ENCODE measurements at regions not wholly inside any gene's neighbourhood (a gene's known extent, or its start where the extent isn't known, plus 50 kb on each side); places are given as distances from the start of the nearest gene placed in this dataset.

DNA sequence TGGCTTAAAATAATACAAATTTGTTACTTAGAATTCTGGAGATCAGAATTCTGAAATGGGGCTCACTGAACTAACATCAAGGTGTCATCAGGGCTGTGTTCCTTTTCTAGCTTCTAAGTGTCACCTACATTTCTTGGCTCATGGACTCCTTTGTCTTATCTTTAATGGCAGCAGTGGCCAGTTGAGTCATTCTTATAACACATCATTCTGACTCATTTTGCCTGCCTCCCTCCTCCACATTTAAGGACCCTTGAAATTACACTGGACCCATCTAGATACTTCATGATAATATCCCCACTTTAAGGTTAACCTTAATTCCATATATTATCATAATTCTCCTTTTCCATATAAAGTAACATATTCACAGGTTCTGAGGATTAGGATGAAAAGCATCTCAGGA is 215.9 kb downstream of the GUCY2F start:
- Histone ChIP-seq H3K4me1 (ENCODE audit: insufficient read depth, low read length) (no peaks in the 10 kb centered on the region), H3T11ph (ENCODE audit: low read length) (no peak overlapping the region), H3K79me1 (ENCODE audit: insufficient read depth, low read depth, low read length, poor library complexity, severe bottlenecking) (no peaks in the 10 kb centered on the region), H3K18ac (ENCODE audit: insufficient read length, low read depth, low read length) (no peak overlapping the region), H3K9me3 (ENCODE audit: control insufficient read depth, low read depth, low read length) (no peaks in the 10 kb centered on the region), H2BK15ac (ENCODE audit: low read depth, low read length) (no peak overlapping the region), H2BK20ac (ENCODE audit: low read depth, low read length, poor library complexity, severe bottlenecking) (no peak overlapping the region), H4K8ac (replicated peaks; ENCODE audit: insufficient read length, low read depth, low read length) (no peak overlapping the region), H4K91ac (ENCODE audit: insufficient read length, low read depth, low read length) (no peak overlapping the region), H3K27ac (ENCODE audit: insufficient read length, low read depth, low read length) (no peak overlapping the region), H2BK120ac (ENCODE audit: low read depth, low read length, poor library complexity, severe bottlenecking) (no peak overlapping the region), H3K14ac (ENCODE audit: insufficient read depth, low read length) (no peak overlapping the region), H3K23ac (ENCODE audit: insufficient read length, low read depth, low read length) (no peak overlapping the region), H3K79me2 (ENCODE audit: insufficient read depth, low read length) (no peaks in the 10 kb centered on the region), H3K9ac (ENCODE audit: extremely low read depth, insufficient read length, low read length) (no peak overlapping the region), H3K27me3 (ENCODE audit: insufficient read depth, low read length) (no peaks in the 10 kb centered on the region), H2BK5ac (ENCODE audit: insufficient read length, low read length) (no peak overlapping the region), H3K23me2 (ENCODE audit: insufficient read length, low read depth, low read length, poor library complexity, severe bottlenecking) (no peaks in the 10 kb centered on the region), H2AFZ (ENCODE audit: low read length) (no peak overlapping the region), H3K56ac (ENCODE audit: insufficient read length, low read depth, low read length) (no peak overlapping the region), H2BK12ac (ENCODE audit: insufficient read length, low read depth, low read length) (no peak overlapping the region), H4K20me1 (ENCODE audit: control insufficient read depth, insufficient read depth, insufficient read length) (no peaks in the 10 kb centered on the region), H4K5ac (ENCODE audit: insufficient read length, low read depth, low read length) (no peak overlapping the region), H2AK5ac (ENCODE audit: insufficient read length, low read length) (no peak overlapping the region), H3K4me2 (ENCODE audit: insufficient read depth, insufficient read length, low read length) (no peak overlapping the region), H3K4ac (ENCODE audit: low read depth, low read length) (no peak overlapping the region)
- no peaks in the 10 kb centered on the region for H3K27me3 Mint-ChIP-seq (ENCODE audit: low read depth)
- DNase-seq: no peak
- H3K4me3 Mint-ChIP-seq: no peak overlapping the region
- no peaks in the 10 kb centered on the region for H3K4me1 Mint-ChIP-seq
- no peaks in the 10 kb centered on the region; a peak in 1 of 7 replicates for H3K36me3 Mint-ChIP-seq (ENCODE audit: insufficient read depth in 1 of 3, low read depth in 3 of 3)
- H3K9me3 Mint-ChIP-seq: no peaks in the 10 kb centered on the region; a peak in 1 of 5 replicates
- TF ChIP-seq, protein P1, sequence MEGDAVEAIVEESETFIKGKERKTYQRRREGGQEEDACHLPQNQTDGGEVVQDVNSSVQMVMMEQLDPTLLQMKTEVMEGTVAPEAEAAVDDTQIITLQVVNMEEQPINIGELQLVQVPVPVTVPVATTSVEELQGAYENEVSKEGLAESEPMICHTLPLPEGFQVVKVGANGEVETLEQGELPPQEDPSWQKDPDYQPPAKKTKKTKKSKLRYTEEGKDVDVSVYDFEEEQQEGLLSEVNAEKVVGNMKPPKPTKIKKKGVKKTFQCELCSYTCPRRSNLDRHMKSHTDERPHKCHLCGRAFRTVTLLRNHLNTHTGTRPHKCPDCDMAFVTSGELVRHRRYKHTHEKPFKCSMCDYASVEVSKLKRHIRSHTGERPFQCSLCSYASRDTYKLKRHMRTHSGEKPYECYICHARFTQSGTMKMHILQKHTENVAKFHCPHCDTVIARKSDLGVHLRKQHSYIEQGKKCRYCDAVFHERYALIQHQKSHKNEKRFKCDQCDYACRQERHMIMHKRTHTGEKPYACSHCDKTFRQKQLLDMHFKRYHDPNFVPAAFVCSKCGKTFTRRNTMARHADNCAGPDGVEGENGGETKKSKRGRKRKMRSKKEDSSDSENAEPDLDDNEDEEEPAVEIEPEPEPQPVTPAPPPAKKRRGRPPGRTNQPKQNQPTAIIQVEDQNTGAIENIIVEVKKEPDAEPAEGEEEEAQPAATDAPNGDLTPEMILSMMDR (conservative IDR thresholded peaks at IDR 0.05): no peak
- no peak overlapping the region for H3K27ac Mint-ChIP-seq
